PC-9 (cell line): ENCODE measurements at regions not wholly inside any gene's neighbourhood (a gene's known extent, or its start where the extent isn't known, plus 50 kb on each side); places are given as distances from the start of the nearest gene placed in this dataset.

ENCODE experiments used
- EZH2 ChIP-seq: fragments of 200-600 bp; sonication (generic); IDR thresholded peaks from 2 replicates; pipeline ENCODE4 v1.8.0; 2017; ENCODE audit warnings: antibody characterized with exemption, low read depth
- TF ChIP-seq, protein P1 (sequence below): fragments of 200-600 bp; sonication (generic); conservative IDR thresholded peaks from 2 replicates; pipeline ENCODE4 v1.6.1; 2017; ENCODE audit warnings: mixed run types, antibody characterized with exemption, mild to moderate bottlenecking, moderate library complexity

DNA sequence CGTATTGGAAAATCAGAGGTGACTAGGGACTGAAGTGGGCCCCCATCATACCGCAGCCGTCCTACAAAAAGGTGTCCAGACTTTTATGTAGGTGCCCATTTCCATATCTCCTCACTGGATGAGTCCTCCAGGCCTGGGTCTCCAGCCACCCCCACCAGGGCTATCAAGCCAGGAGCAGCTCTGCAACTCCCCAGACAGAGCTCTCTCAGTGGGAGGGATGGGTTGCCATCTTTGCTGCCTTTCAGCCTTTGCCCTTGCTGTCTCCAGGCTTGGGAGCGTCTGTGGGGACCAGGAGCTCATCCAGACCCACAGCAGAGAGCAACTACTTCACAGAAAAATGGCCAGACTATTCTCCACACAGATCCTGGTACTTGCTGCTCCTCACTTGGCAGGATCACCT, 802.7 kb upstream of the IGFBP3 start:
- TF ChIP-seq, protein P1, sequence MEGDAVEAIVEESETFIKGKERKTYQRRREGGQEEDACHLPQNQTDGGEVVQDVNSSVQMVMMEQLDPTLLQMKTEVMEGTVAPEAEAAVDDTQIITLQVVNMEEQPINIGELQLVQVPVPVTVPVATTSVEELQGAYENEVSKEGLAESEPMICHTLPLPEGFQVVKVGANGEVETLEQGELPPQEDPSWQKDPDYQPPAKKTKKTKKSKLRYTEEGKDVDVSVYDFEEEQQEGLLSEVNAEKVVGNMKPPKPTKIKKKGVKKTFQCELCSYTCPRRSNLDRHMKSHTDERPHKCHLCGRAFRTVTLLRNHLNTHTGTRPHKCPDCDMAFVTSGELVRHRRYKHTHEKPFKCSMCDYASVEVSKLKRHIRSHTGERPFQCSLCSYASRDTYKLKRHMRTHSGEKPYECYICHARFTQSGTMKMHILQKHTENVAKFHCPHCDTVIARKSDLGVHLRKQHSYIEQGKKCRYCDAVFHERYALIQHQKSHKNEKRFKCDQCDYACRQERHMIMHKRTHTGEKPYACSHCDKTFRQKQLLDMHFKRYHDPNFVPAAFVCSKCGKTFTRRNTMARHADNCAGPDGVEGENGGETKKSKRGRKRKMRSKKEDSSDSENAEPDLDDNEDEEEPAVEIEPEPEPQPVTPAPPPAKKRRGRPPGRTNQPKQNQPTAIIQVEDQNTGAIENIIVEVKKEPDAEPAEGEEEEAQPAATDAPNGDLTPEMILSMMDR, result no peak
- TF ChIP-seq EZH2, result no peak
